ENCODE measurements at regions not wholly inside any gene's neighbourhood (a gene's known extent, or its start where the extent isn't known, plus 50 kb on each side); places are given as distances from the start of the nearest gene placed in this dataset.

DNA sequence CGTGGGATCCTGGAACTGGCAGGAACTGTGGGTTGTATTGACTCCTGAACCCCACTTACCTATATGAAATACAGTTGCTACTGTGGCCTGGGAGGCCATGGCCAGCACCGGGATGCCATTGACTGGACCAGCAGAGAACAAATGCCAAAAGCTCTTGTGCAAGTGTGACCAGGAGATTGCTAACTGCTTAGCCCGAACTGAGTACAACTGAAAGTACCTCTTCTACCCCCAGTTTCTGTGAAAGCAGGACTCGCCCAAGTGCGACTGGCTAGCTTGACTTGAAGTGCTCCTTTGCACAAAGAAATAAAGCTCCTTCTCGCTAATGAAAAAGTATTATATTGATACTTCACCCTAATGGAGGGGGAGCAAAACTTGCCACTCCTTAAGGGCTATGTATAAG lies 101.3 kb upstream of the ATP11B start:
- DNase-seq (ENCODE audit: low read depth): no peak

DNA sequence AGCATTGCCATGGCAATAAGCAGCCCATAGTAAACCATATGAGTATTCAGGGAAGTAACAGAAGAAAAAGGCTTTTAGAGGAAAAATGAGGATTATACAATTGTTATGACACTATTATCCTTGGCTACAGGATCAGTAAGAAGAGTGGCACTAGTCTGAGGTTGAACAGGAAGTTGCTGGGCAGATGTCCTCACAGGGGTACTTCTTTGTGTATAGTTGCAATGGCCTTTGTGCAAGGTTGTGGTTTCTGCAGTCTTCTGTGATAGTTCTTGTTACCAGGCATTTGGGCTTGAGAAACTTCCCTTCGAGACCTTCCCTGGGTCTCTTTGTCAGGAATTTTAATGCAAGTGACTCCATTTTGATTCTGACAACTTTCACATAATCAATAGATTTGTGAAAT lies 100.6 kb upstream of the ATP11B start:
- DNase-seq (ENCODE audit: low read depth): no peak

DNA sequence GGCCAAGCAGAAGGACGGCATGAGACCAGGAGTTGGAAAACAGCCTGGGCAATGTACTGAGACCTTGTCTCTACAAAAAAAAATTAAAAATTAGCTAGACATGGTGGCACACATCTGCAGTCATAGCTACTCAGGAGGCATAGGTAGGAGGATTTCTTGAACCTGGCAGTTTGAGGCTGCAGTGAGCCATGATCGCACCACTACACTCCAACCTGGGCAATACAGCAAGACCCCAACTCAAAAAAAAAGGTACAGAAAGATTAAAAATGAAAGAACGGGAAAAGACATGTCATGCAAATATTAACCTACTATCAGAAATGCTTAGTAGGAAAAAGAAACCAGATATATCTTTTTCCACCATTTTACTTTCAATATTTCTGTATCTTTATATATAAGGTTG lies 99.6 kb upstream of the ATP11B start:
- DNase-seq (ENCODE audit: low read depth): no peak

DNA sequence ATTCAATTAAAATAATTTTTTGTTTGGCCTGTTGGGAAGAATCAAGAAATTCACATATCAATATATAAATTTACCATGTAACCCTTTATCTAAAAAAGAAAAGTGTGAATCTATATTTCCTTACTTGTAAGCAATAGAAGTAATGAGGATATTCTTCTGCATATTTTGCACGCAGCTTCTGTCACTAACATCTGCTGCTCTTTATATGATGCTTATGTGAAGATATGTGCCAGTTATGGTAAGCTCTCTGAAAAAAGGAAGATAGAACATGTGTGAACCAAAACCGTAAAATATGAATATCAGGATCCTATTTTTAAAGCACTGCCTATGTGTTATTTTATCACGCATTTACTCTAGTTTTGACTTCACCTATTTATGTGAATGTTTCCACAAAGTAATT lies 96.4 kb upstream of the ATP11B start:
- no peak for DNase-seq (ENCODE audit: low read depth)

DNA sequence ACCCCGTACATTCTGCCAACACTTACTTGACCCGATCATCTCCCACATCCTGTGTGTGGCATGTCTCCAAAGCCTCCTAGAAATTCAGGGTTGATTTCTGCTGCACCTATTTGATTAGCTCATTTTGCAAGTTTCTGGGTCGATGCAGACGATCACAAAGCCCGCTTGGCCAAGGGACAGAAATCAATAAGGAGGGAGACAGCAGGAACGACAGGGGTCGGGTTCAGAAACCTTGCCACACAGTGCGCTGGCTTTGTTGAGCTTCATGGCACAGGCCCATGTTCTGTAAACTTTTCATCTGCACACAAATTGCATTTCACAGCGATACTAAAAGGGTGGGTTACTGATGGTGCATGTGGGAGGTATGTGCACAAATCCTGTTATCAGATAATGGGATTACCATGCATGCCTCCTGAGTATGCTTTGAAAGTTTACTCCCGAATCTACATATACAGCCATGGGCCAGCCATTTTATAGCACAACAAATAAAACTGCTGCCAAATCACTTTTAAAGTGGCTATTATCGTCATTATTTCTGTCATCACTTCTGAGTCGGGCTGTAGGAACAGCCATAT lies 95.9 kb upstream of the ATP11B start:
- no peak for DNase-seq (ENCODE audit: low read depth)

DNA sequence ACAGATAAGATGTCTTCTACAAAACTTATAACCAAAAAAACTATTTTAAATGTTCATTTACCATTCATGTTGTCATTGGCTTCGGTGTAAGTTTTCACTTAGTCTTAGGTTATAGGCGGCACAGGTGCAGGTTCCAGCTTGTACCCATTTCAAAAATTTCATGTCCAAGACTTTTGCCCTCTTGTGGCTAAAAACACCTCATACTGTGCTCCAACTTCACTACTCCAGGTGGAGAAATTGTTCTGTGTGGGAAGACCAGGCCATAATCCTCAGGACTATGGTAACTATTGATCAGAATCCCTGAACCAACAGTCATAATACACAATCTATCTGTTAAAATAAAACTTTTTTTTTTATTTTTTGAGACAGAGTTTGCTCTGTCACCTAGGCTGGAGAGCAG lies 95.2 kb upstream of the ATP11B start:
- DNase-seq (ENCODE audit: low read depth): no peak

DNA sequence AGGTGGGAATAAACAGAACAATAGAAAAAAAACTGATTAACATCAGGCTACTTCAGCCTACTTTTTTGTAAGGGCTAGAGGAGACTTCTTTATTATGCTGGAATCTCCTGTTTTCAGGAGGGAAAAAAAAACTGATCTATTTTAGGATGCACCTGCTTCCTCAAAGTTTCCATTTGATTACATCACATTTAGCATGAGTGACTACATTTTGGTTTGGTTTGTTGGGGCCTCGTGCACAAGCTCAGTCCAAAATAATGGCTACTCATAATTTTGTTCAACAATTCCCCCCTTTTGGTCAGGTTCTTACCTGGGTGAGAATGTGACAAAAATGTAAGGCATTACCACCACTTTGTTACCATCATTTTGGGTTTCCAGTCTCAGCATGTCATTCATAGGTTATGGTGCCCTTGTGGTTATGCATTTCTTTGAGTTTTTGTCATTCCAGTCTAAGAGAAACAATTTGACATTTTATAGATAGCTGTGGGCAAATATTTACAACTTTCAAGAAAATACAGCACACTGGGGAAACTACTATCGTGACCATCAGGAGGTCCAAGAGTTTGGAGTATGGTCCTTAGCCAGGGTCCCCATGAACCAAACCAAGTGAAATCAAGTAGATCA lies 93.6 kb upstream of the ATP11B start:
- no peak for DNase-seq (ENCODE audit: low read depth)

DNA sequence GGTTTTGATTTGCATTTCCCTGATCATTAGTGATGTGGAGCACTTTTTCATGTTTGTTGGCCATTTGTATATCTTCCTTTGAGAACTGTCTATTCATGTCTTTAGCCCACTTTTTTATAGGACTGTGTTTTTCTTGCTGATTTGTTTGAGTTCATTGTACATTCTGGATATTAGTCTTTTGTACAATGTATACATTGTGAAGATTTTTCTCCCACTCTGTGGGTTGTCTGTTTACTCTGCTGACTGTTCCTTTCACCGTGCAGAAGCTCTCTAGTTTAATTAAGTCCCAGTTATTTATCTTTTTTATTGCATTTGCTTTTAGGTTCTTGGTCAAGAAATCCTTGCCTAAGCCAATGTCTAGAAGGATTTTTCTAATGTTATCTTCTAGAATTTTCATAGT lies 91.1 kb upstream of the ATP11B start:
- no peak for DNase-seq (ENCODE audit: low read depth)

DNA sequence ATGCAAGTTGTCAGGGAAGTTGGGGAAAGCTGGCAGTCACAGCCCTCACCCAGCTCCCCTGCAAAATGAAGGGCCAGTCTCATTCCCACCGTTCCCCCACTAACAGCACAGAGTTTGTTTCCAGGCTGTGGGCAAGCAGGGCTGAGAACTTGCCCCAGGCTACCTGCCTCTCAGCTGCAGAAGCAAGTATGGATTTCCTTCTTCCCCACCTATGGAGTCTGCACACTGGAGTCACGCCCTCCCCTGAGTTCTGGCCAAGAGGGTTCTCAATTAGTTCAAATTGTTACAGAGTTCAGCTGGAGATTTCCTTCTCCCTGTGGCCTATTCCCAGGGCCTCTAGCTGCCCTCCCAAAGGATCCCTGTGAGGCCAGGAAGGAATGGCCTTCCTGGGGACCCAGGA lies 90.1 kb upstream of the ATP11B start:
- no peak for DNase-seq (ENCODE audit: low read depth)

DNA sequence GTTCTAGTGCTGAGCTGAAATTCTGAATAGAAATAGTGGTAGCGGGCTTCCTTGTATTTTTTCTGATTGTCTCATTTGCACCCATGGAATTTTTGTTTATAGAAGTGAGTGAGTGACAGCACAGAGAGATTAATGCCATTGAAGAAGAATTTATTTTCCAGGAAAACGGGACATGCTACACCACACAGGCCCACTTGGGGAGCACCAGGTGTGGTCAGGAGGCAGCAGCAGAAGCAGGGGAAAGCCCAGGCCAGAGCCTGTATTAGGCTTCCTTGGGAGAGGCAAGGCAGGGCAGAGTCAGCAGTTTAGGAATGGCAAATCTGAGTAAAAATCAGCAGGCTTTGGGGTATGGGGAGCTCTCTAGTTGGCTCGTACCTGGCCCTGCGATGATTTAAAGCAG lies 88.4 kb upstream of the ATP11B start:
- no peak for DNase-seq (ENCODE audit: low read depth)

DNA sequence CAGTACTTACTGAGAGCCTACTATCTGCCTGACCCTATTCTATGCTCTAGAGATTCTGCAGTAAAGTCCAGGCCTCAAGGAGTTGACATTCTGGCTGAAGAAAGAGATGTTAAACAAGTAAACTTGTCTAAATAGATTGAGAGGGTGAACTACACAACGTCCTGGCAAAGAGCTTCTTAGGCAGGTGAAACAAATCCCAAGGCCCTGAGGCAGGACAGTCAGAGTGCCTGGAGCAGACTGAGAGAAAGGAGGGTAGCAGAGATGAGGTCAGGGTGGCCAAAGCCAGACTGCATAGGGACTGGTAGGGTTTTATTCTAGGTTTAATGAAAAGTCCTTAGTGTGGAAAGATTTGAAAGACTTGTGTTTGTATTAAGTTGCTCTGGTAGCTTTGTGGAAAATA lies 84.5 kb upstream of the ATP11B start:
- no peak for DNase-seq (ENCODE audit: low read depth)

DNA sequence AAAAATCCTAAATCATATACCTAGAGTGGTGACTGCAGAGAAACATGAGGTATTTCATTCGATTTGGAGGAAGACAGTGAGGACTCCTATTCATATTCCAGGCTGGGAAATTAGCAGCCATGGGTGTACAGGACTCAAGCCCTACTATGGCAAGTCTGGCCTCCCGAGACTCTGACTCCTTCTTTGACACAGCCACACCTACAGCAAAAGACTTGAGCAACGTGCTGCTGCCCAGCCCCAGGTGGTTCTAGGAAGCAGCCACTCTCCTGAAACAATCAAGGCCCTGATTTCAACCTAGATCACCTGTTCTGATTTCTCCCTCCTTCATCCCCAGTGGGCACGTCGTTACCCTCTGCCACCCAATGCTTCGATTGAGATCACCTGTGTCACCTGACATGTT lies 84.0 kb upstream of the ATP11B start:
- no peak for DNase-seq (ENCODE audit: low read depth)

DNA sequence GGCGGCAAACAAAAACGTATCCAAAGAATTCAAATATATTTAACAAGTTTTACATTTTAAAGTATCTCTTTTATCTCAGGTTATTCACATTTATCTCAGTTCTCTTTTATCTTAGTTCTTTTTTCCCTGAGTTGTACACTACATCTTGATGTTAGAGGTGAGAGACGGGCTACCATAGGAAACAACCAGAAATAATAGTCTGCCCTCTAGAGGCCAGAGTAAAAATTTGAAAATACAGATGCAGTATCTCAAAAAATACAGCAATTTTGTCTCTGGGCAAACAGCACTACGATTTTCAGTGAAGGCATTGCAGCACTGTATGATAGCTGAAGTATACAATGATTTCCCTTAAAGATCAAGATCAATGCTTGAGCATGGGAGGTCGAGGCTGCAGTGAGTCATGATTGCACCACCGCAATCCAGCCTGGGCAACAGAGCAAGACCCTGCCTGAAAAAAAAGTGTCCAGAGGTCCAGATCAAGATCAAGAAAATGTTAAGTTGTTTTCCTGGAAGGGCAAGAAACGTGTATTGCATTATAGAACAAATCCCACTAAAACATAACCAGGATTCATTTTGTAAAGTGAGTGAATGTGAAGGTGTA lies 82.6 kb upstream of the ATP11B start:
- DNase-seq (ENCODE audit: low read depth): peak; percentile 16

DNA sequence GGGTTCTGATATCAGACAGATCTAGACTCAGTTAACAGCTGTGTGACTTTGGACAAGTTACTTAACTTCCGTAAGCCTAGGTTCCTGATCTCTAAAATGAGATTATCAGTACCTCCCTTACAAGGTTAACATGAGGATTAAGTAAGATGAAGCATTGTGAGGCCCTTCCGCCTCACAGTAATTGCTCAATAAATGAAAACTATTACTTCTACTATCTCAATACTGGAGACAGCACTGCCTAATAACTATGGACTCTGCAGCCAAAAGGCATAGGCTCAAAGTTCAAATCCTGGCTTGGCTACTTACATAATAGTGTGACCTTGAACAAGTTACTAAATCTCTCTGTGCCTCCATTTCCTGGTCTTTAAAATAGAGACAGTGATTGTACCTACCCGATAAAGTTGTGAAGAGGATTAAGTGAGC lies 82.0 kb upstream of the ATP11B start:
- DNase-seq (ENCODE audit: low read depth): no peak

DNA sequence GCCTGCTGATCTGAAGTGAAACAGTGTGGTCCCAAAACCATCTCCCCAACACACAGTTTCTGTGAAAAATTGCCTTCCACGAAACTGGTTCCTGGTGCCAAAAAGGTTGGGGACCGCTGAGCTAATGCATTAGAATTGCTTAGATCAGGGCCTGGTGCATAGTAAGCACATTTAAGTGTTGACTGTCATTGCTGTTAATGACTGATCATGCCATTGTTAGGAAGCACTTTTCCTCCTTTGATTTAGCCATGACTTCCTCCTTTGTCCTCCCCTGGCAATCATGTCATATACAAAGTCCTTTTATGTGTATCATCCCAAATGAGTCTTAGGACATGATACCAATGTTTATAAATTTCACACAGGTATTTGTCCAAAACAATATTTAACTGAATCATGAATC lies 81.5 kb upstream of the ATP11B start:
- no peak for DNase-seq (ENCODE audit: low read depth)

DNA sequence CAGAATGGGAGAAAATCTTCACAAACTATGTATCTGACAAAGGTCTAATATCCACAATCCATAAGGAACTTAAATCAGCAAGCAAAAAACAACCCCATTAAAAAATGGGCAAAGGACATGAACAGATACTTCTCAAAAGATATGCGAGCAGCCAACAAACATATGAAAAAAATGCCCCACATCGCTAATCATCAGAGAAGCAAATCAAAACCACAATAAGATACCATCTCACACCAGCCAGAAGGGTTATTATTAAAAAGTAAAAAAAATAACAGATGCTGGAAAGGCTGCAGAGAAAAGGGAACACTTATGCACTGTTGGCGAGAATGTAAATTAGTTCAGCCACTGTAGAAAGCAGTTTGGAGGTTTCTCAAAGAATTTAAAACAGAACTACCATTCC lies 80.2 kb upstream of the ATP11B start:
- DNase-seq (ENCODE audit: low read depth): no peak

DNA sequence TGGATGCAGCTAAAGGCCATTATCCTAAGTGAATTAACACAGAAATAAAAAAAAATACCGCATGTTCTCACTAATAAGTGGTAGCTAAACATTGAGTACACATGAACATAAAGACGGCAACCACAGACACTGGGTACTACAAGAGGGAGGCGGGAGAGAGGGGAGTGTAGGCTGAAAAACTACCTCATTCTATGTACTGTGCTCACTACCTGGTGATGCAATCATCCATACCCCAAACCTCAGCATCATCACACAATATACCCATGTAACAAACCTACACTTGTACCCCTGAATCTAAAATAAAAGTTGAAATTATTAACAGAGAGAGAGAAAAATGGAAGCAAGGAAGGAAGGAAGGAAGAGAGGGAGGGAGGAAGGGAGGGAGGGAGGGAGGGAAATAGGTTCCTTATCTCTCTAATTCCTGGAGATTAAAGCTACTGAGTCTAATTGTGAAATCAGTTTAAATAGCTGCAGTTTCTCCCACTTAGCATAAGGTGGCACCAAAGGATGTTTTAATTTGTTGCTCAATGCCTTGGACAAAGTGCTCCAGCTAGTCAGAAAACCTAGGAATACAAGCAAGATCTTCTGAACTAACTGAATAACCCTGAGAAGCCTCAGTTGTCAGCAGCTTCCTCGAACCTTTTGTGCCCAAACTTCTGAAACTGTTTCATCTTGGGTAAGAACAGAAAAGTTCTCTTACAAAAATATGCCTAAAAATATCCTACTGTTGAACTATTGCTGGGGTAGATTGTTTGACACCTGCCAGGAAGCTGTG lies 79.4 kb upstream of the ATP11B start:
- peak; percentile 50 for DNase-seq (ENCODE audit: low read depth)

DNA sequence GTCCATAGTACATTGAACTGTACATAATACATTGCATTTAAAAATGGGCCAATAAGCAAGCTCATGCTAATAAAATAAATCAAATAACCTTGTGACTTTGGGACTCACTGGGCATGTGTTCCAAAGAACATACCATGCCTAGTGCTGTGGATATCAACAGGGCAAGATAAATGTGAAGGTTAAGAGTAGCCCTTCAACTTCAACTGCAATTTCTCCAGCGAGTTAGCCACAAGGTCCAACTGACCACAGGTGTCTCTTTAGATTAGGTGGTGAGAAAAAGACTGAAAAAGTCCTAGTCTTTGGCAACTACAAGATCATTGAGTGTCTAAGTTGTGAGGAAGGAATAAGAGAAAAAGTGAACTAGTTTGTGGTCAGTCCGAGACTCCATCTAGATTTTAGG lies 78.3 kb upstream of the ATP11B start:
- DNase-seq (ENCODE audit: low read depth): no peak

DNA sequence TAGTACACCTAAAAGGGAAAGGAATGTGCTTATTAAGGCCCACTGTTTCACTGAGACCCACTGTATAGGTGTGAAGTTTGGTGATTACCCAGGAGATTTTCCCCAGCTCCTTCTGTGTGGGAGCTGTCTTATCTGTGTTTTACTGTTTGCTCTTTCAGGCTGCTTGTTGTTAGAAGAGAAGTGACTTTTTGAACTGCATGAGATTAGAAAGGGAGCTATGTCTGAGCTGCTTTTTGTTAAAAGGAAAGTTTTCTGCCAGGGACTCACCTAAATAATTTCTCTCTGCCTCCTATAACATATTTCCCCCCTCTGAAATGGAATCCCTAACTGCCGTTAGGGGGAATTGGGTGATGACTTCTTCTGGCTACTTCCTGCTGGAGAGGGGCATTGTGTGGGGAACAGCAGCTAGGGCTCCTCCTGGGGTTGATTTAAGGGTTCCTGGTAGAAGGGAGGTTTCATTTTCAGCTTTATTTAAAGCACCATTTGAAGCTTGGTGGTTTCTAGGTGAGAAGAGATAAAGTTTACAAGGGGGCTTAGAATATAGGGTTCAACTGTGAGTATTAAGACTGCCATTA lies 77.1 kb upstream of the ATP11B start:
- DNase-seq (ENCODE audit: low read depth): no peak

DNA sequence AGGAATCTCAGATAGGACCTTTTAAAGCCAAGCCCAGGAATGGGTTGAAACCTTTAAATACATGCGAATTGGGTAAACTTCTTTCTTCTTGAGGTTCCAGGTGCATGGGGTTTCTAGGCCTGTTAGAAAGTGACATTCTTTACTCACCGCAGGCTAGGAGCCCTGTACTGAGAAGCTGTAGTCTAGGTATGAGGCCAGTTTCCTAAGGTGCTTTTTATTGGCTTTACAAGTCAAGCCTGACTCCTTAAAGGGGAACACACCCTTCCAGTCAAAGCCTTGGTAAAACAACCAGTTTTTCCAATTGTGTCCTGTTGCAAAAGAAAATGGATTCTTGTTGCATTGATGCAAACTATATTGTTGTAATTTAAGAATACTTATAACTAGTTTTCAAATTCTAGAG lies 76.1 kb upstream of the ATP11B start:
- no peak for DNase-seq (ENCODE audit: low read depth)

DNA sequence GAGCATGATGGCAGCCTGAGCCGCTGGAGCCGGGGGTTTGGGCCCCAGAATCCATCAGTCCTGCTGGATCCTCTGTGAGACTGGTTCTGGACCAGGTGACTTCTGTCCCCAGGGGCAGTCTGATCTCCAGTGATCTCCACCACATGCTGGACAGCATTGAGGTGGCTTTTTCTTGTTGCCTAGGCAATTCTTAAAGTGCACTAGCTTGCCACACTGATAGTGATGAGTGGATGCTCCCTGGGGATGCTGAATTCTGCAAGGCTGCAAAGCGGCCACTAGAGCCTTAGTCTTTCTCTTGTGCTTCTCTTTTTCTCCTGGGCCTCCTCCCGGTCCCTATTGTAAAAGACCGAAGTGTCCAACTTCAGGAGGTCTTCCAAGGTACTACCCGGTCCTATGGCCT lies 70.4 kb upstream of the ATP11B start:
- DNase-seq (ENCODE audit: low read depth): peak; percentile 9

DNA sequence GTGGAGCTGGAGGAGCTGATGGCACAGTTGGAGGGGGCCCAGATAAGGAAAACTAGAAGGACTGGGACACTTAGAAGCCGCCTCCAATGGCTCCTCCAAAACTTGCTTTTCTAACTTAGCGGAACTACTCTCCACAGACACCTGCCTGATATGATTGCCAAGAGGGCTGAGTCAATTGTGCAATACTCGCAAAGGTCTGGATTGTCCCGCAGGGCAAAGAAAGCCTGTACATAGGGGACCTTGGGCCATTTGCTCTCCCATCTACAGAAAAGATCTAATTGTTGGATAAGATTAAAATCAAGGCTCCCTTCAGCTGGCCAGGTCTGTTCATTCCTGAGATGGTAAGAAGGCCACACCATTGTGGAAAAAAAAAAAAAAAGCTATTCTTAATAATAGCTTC lies 69.7 kb upstream of the ATP11B start:
- DNase-seq (ENCODE audit: low read depth): no peak
